ENCODE measurements at regions not wholly inside any gene's neighbourhood (a gene's known extent, or its start where the extent isn't known, plus 50 kb on each side); places are given as distances from the start of the nearest gene placed in this dataset.

- DNase-seq (ENCODE audit: low spot score) = no peak
Measured at GRCh38 chr16:17548825-17549224, 78.1 kb upstream of the XYLT1 start.

GRCh38 chr16:17544785-17545184, 74.0 kb upstream of the XYLT1 start:
- peak; percentile 72 for DNase-seq (ENCODE audit: low spot score)

DNA sequence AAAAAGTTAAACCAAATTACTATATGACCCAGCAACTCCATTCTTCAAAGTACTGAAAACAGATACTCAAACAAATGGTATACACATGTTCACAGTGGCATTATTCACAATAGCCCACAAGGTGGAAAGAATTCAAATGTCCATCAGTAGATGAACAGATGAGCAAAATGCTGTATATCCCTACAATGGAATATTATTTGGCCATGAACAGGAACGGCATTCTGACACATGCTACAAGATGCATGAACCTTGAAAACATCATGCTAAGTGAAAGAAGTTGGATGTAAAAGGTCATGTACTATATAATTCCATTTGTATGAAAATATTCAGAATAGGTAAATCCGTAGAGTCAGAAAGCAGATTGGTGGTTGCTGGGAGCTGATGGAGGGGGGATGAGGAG, 73.5 kb upstream of the XYLT1 start:
- DNase-seq (ENCODE audit: low spot score) = no peak

DNA sequence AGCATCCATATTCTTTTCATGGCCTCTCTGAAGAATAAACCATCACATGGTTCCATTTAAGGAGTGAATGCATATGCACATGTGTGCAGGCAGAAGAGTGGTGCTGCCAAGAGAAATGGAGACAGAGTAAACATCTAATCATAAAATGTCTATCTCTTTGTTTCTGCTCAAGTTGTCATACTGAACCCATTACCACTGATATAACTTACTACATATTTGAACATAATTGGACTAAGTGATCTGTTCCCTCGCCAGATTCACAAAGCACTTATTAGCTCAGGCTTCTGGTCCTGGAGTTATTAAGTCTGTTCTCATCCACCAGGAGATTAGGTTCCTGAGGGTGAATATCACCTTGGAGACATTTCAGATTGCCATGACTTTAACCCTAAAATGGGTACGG, 72.3 kb upstream of the XYLT1 start:
- no peak for DNase-seq (ENCODE audit: low spot score)

- DNase-seq (ENCODE audit: low spot score) = no peak
Measured at GRCh38 chr16:17541324-17541723, 70.6 kb upstream of the XYLT1 start.

DNA sequence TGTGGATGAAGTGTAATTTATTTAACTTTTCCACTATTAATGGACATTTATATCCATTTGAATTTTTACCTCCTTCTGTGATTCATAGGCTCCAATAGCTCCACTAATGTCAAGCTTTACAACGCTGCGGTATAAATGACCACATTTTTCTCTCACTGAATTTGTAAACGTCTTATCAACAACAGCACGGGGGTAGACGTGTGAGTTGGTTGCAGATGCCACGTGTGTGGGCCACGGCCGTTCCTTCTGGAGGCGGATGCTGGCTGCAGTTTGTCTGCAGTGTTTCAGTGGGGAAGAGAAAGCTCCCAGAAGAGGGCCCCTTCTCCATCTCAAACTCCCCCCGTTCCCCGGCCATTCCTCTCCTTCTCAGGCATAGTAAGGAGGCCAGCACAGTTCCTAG, 68.2 kb upstream of the XYLT1 start:
- DNase-seq (ENCODE audit: low spot score) = no peak

GRCh38 chr16:17532338-17532995, 61.7 kb upstream of the XYLT1 start:
- DNase-seq (ENCODE audit: low spot score) = no peak

DNA sequence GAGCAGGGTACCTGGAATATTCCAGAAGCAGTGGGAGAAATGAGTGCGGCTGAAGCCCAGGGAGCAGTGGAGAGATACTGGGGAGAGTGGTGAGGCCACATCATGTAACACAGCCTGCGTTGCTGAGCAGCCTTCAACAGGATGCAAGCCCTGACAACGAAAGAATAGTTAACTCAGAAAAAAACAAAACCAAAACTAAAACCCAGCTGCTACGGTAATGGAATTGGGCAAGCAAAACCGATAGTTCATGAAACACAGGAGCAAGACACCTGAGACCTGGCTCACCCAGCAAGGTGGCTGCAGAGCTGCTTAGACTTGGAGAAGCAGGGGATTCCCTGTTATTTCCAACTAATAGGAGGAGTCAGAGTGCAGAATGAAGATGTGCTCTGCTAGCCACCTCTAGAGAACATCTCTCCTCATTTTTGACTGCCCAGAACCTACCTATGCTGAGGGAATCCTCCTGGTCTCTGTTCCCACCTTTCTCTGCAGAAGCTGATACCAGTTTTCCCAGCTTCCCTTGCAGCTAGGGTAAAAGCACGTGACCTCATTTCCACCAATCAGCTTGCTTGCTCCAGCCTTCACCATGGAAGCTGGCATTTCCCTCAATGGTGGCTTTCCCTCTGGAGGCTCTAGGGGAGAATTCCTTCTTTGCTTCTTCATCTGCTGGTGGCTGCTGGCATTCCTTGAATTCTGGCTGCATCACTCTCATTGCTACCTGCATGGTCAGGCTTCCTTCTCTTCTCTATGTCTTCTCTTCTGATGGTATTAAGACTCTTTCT, 59.4 kb upstream of the XYLT1 start:
- DNase-seq (ENCODE audit: low spot score) = no peak

DNA sequence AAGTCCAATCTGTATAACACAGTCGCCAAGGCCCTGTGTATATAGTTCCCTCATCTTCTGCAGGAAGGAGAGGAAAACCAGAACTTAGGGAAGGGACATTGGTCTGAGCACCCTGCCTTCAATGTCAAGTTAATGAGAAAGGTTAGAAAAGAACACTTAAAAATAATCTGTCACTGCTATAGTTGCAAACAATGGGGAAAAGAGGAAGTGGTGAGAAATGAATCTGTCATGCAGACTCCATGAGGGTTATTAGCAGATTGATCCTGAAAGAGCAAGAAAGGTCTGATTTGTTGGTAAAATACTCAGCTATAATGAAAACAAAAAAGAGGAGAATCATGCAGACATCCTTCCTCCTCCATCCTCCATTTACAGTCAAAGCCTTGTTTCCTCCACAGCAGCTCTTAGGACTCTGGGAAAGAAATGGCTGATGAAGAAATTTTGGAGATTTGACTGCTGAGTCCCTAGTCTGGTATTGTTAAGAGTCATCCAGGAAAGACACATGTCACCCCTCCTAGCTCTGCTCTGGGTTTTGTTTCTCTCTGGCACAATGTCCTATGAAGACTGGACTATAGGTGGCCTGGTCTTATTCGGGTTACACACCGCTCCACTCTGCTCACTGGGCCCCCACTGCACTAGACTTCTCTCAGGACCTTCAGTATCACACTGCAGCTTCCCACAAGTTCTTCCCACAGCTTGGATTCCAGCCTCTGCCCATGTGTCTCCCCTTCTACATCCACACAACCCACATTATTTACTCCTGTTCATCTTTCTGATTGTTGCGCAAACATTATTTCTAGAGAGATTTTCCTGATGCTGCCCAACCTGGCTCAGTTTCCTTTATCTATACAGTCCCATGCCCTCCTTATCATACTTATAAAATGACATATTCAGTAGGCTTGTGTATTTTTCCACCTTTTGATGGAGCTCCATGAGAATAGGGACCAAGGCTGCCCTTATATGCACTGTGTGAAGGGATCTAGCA, 56.5 kb upstream of the XYLT1 start:
- no peak for DNase-seq (ENCODE audit: low spot score)

DNA sequence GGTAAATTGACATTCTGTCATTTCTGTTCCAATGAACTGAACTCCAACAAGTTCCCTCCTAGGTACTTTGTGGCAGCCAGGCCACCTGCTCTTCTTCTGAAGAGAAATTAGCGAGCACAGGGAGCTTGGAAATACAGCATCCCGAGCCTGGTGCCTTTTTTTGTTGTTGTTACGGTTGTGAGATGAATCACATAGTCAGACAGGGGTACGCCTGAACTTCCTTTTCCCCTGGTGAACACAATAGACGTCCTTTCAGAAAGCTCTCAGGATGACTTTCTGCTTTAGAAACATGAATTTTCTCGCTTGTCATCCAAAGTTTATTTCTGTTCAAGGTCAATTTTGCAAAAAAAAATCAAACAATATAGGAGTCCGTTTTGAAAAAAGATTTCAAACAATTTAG, 53.9 kb upstream of the XYLT1 start:
- no peak for DNase-seq (ENCODE audit: low spot score)

DNA sequence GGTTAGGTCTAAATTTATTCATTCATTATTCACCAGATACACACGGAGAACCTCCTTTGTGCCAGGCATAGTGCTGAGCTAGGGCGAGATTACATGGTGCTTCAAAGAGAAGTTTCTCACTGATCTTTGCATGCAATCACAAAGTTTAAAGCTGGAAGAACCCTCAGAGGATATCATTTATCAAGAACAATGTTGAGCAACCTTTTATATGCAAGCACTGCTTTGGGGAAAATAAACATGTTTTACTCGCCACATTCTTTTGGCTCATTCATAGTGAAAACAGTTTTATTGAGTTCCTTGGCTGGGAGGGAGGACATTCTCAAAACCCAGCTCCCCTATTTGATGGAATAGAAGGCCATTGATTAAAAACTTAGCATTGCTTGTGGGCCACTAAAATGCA, 49.8 kb upstream of the XYLT1 start:
- no peak for DNase-seq (ENCODE audit: low spot score)

Data from iPS-NIHi11 (cell line).